GM23338 (cell line): ENCODE measurements at regions not wholly inside any gene's neighbourhood (a gene's known extent, or its start where the extent isn't known, plus 50 kb on each side); places are given as distances from the start of the nearest gene placed in this dataset.

Experiments
- CREB1 ChIP-seq: fragments of 250-450 bp; sonication (Bioruptor Pico); IDR thresholded peaks from 2 replicates; pipeline ENCODE4 v1.5.0; 2020; ENCODE audit warnings: low read depth, mild to moderate bottlenecking, moderate library complexity
- EZH2 ChIP-seq: fragments of 200-600 bp; sonication (generic); IDR thresholded peaks from one replicate; pipeline ENCODE4 v1.8.0; 2017; ENCODE audit warnings: antibody characterized with exemption, mild to moderate bottlenecking, low read depth; ENCODE audit not compliant: unreplicated experiment
- POLR2AphosphoS5 ChIP-seq: IDR thresholded peaks from 2 replicates; pipeline ENCODE4 v1.6.1; 2016; ENCODE audit warnings: antibody characterized with exemption, low read depth
- TF ChIP-seq, protein P1 (sequence below), 2 experiments: fragments of 200-600 bp in 1 of 2; sonication (generic) in 1 of 2; conservative IDR thresholded peaks; 2 replicates each; pipeline versions ENCODE4 v1.5.1 to v1.6.1; 2016 to 2017; ENCODE audit warnings: antibody characterized with exemption in 2 of 2, low read depth in 2 of 2, mild to moderate bottlenecking in 2 of 2, moderate library complexity in 1 of 2

DNA sequence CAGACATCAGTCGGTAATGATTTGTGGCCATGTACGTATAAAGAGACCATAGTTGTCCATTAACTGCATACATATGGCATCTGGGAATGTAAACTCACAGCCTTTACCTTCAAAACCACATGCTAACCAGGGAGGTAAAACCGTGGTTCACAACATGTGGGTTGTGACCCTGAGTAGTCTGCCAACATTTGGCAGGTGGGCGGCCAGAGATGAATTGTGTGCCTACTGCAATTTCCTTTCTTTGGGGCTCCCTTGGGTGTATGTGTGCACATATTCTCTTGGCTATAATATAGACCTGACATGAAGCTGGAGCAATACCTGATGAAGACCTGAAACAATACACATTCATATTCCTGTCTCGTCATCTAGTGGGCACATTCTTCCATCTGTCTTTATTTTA, 396.0 kb downstream of the MLLT3 start:
- TF ChIP-seq, protein P1, sequence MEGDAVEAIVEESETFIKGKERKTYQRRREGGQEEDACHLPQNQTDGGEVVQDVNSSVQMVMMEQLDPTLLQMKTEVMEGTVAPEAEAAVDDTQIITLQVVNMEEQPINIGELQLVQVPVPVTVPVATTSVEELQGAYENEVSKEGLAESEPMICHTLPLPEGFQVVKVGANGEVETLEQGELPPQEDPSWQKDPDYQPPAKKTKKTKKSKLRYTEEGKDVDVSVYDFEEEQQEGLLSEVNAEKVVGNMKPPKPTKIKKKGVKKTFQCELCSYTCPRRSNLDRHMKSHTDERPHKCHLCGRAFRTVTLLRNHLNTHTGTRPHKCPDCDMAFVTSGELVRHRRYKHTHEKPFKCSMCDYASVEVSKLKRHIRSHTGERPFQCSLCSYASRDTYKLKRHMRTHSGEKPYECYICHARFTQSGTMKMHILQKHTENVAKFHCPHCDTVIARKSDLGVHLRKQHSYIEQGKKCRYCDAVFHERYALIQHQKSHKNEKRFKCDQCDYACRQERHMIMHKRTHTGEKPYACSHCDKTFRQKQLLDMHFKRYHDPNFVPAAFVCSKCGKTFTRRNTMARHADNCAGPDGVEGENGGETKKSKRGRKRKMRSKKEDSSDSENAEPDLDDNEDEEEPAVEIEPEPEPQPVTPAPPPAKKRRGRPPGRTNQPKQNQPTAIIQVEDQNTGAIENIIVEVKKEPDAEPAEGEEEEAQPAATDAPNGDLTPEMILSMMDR (conservative IDR thresholded peaks at IDR 0.05; ENCODE audit: low read depth in 2 of 2) = no peak
- no peak for TF ChIP-seq EZH2
- no peak for TF ChIP-seq POLR2AphosphoS5
- no peak for TF ChIP-seq CREB1 (CRISPR knock-in tag)
